Thyroid gland (tissue), 4 donors: ENCODE measurements at regions not wholly inside any gene's neighbourhood (a gene's known extent, or its start where the extent isn't known, plus 50 kb on each side); places are given as distances from the start of the nearest gene placed in this dataset.

Experiments
- POLR2A ChIP-seq, 2 donors: fragments of 450-650 bp; IDR thresholded peaks; one replicate each; pipeline ENCODE4 v1.6.1; 2017; ENCODE audit warnings: antibody characterized with exemption in 2 of 2, mild to moderate bottlenecking in 2 of 2, moderate library complexity in 1 of 2
- TF ChIP-seq, protein P1 (sequence below), 6 experiments: fragments of 200-600 bp in 3 of 6; fragments of 450-650 bp in 3 of 6; sonication (generic) in 3 of 6; IDR thresholded peaks; one replicate each; pipeline ENCODE4 v1.5.1; 2016 to 2019; ENCODE audit warnings: antibody characterized with exemption in 6 of 6, mild to moderate bottlenecking in 2 of 6, inconsistent platforms in 1 of 6, moderate library complexity in 1 of 6

DNA sequence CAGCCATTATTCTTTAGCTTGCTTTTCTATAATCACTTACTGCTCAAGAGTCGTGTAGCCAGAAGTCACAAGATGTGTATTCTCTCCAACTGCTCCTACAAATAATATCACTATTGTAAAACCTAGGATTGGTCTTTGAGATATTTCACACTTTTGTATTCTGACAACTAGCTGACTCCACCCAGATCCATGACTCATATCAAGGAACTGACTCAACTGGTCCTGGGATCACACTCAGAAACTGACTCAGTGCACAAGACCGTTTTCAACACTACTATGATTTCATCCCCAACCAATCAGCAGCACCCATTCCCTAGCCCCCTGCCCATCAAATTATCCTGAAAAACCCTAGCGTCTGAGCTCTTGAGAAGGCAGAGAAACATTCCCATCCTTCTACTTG, 56.5 kb upstream of the ORC5 start:
- TF ChIP-seq, protein P1, sequence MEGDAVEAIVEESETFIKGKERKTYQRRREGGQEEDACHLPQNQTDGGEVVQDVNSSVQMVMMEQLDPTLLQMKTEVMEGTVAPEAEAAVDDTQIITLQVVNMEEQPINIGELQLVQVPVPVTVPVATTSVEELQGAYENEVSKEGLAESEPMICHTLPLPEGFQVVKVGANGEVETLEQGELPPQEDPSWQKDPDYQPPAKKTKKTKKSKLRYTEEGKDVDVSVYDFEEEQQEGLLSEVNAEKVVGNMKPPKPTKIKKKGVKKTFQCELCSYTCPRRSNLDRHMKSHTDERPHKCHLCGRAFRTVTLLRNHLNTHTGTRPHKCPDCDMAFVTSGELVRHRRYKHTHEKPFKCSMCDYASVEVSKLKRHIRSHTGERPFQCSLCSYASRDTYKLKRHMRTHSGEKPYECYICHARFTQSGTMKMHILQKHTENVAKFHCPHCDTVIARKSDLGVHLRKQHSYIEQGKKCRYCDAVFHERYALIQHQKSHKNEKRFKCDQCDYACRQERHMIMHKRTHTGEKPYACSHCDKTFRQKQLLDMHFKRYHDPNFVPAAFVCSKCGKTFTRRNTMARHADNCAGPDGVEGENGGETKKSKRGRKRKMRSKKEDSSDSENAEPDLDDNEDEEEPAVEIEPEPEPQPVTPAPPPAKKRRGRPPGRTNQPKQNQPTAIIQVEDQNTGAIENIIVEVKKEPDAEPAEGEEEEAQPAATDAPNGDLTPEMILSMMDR (IDR thresholded peaks at IDR 0.05) = no peak
- TF ChIP-seq POLR2A (IDR thresholded peaks at IDR 0.05) = no peak
